ENCODE measurements at regions not wholly inside any gene's neighbourhood (a gene's known extent, or its start where the extent isn't known, plus 50 kb on each side); places are given as distances from the start of the nearest gene placed in this dataset.

DNA sequence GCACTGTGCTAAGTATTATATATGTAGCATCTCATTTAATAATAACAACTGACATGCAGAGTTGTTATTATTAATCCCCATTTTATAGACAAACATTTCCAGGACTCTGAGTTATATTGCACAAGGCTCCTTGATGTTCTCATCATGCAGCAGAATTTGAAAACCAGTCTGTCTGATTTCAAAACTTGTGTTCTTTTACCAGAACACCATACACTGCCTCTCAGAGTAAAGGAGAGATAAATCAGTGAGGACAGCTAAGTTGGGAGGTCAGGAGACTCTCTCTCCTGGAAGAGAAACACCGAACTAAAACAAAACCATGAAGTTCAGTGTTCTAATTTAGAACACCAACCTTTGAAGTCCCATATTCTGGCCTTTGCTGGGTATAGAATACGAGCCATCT is 92.7 kb upstream of the TNC start:
- TF ChIP-seq, protein P1, sequence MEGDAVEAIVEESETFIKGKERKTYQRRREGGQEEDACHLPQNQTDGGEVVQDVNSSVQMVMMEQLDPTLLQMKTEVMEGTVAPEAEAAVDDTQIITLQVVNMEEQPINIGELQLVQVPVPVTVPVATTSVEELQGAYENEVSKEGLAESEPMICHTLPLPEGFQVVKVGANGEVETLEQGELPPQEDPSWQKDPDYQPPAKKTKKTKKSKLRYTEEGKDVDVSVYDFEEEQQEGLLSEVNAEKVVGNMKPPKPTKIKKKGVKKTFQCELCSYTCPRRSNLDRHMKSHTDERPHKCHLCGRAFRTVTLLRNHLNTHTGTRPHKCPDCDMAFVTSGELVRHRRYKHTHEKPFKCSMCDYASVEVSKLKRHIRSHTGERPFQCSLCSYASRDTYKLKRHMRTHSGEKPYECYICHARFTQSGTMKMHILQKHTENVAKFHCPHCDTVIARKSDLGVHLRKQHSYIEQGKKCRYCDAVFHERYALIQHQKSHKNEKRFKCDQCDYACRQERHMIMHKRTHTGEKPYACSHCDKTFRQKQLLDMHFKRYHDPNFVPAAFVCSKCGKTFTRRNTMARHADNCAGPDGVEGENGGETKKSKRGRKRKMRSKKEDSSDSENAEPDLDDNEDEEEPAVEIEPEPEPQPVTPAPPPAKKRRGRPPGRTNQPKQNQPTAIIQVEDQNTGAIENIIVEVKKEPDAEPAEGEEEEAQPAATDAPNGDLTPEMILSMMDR (IDR thresholded peaks at IDR 0.05): no peak
- no peak for TF ChIP-seq POLR2A (IDR thresholded peaks at IDR 0.05)
